ENCODE measurements at regions not wholly inside any gene's neighbourhood (a gene's known extent, or its start where the extent isn't known, plus 50 kb on each side); places are given as distances from the start of the nearest gene placed in this dataset.

- TF ChIP-seq PAX5 (IDR thresholded peaks at IDR 0.05; ENCODE audit: insufficient read depth, low read length, severe bottlenecking) (no peak), SPI1 (IDR thresholded peaks at IDR 0.05; ENCODE audit: low read depth, low read length) (no peak), POLR2AphosphoS5 (IDR thresholded peaks at IDR 0.05; ENCODE audit: low read depth, low read length) (no peak), TAF1 (IDR thresholded peaks at IDR 0.05; ENCODE audit: low read depth, low read length) (no peak), POLR2A (IDR thresholded peaks at IDR 0.05; ENCODE audit: low read depth, low read length) (no peak), POU2F2 (IDR thresholded peaks at IDR 0.05; ENCODE audit: low read depth, low read length) (no peak)
- FAIRE-seq: no peak
Measured at GRCh38 chr10:62538606-62539005, 164.4 kb downstream of the ZNF365 start.

DNA sequence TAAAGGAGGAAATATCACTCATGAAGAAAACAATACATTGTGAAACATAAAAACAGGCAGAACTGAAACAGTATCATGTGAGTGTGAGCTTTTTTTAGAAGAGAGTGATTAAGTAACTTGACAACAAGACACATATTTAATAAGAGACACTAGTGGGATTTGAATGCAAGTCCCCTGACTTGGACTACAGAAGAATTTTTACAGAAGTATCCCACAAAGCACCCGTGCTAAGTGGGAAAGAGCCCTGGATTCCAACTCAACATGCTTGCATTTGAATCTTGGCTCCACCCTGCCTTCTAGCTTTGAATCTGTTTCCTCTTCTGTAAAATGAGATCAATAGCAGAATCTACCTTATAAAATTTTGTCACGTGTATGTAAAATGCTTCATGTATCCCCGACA, 166.2 kb downstream of the ZNF365 start:
- no peak for FAIRE-seq

More at GRCh38 chr10:62538606-62539005, 164.4 kb downstream of the ZNF365 start:
- DNase-seq (ENCODE audit: insufficient read length, low spot score): no peak

GRCh38 chr10:62541811-62542210, 167.6 kb downstream of the ZNF365 start:
- no peak for TF ChIP-seq POU2F2 (IDR thresholded peaks at IDR 0.05; ENCODE audit: low read depth, low read length)
- no peak for DNase-seq (ENCODE audit: insufficient read length, low spot score)
- FAIRE-seq: no peak

More for the DNA sequence above, 166.2 kb downstream of the ZNF365 start:
- TF ChIP-seq POU2F2 (IDR thresholded peaks at IDR 0.05; ENCODE audit: low read depth, low read length) (no peak), SPI1 (IDR thresholded peaks at IDR 0.05; ENCODE audit: low read depth, low read length) (peak; percentile 39)
- DNase-seq (ENCODE audit: insufficient read length, low spot score): no peak

- TF ChIP-seq POLR2A (IDR thresholded peaks at IDR 0.05; ENCODE audit: low read depth, low read length): no peak
- TF ChIP-seq PAX5 (IDR thresholded peaks at IDR 0.05; ENCODE audit: insufficient read depth, low read length, severe bottlenecking): no peak
- TF ChIP-seq POU2F2 (IDR thresholded peaks at IDR 0.05; ENCODE audit: low read depth, low read length): no peak
- TF ChIP-seq TAF1 (IDR thresholded peaks at IDR 0.05; ENCODE audit: low read depth, low read length): no peak
- no peak for TF ChIP-seq SPI1 (IDR thresholded peaks at IDR 0.05; ENCODE audit: low read depth, low read length)
- no peak for TF ChIP-seq POLR2AphosphoS5 (IDR thresholded peaks at IDR 0.05; ENCODE audit: low read depth, low read length)
- DNase-seq (ENCODE audit: insufficient read length, low spot score) (no peak), FAIRE-seq (no peak)
Measured at GRCh38 chr10:62543571-62544355, 169.6 kb downstream of the ZNF365 start.

DNA sequence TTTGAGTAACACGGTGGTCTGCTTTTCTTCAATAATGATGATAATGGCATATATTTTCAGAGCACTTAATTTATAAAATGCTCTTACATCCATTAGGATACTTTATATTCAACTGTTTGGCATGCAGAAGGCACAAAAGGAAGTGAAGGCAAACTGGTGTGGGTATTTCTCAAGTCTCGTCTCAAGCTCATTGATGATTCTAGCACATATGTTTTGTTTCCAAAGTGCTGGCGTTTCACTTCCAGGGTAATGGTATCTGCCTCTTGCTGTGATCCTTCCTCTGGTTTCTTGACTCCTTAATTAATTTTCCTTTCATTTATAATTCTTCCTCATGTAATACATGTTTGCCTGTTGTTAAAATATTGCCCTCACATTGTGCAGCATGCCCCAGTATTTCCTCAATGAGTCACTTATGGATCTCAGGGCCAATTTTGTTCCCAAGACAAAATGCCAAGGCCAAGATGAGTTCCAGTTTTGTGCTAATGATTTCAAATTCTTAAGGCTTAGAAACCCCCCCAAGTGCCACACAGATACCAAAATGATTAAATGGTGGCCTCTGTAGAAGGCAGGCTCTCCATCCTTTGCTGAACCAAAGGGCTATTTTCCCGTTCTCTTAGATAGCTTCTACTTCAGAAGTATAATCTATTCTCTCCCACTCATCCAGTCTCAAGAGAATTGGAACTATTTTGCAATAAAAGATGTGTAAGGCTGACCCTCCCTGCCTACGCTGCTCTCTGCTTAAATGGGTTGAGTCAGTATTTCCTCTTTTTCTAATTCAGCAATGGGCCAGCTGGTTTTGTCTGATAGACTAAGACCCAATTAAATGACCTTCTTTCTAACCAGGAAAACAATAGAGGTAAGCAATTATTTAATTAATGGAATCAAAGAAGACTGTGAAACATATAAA, 171.2 kb downstream of the ZNF365 start:
- DNase-seq (ENCODE audit: insufficient read length, low spot score): no peak
- no peak for FAIRE-seq

DNA sequence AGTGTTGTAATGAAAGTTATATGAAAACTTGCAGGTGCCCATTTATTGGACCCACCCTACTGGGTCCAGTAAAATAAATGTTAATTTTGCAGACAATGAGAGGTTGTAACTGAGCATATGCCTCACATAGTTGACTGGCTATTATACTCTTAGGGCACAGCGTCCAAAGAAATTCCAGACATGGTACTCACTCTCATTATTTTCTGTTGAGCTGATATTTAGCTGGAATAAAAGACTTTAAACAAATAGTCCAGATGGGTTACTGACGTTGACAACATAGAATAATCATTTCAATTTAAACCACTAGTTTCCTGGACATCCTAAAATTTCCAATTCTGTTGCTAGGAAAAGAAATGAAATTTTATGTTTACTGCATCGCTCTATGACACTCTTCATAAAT, 174.5 kb downstream of the ZNF365 start:
- FAIRE-seq (no peak), DNase-seq (ENCODE audit: insufficient read length, low spot score) (no peak)
- TF ChIP-seq SPI1 (IDR thresholded peaks at IDR 0.05; ENCODE audit: low read depth, low read length): no peak
- no peak for TF ChIP-seq POU2F2 (IDR thresholded peaks at IDR 0.05; ENCODE audit: low read depth, low read length)
- TF ChIP-seq POLR2A (IDR thresholded peaks at IDR 0.05; ENCODE audit: low read depth, low read length): no peak
- no peak for TF ChIP-seq PAX5 (IDR thresholded peaks at IDR 0.05; ENCODE audit: insufficient read depth, low read length, severe bottlenecking)
- TF ChIP-seq POLR2AphosphoS5 (IDR thresholded peaks at IDR 0.05; ENCODE audit: low read depth, low read length): no peak
- TF ChIP-seq TAF1 (IDR thresholded peaks at IDR 0.05; ENCODE audit: low read depth, low read length): no peak

More for the DNA sequence above, 171.2 kb downstream of the ZNF365 start:
- no peak for TF ChIP-seq TAF1 (IDR thresholded peaks at IDR 0.05; ENCODE audit: low read depth, low read length)
- no peak for TF ChIP-seq POLR2A (IDR thresholded peaks at IDR 0.05; ENCODE audit: low read depth, low read length)
- TF ChIP-seq POU2F2 (IDR thresholded peaks at IDR 0.05; ENCODE audit: low read depth, low read length): no peak
- no peak for TF ChIP-seq PAX5 (IDR thresholded peaks at IDR 0.05; ENCODE audit: insufficient read depth, low read length, severe bottlenecking)

- TF ChIP-seq PAX5 (IDR thresholded peaks at IDR 0.05; ENCODE audit: insufficient read depth, low read length, severe bottlenecking): no peak
- no peak for TF ChIP-seq POLR2AphosphoS5 (IDR thresholded peaks at IDR 0.05; ENCODE audit: low read depth, low read length)
- FAIRE-seq (no peak), DNase-seq (ENCODE audit: insufficient read length, low spot score) (no peak)
Measured at GRCh38 chr10:62550173-62550572, 176.0 kb downstream of the ZNF365 start.

DNA sequence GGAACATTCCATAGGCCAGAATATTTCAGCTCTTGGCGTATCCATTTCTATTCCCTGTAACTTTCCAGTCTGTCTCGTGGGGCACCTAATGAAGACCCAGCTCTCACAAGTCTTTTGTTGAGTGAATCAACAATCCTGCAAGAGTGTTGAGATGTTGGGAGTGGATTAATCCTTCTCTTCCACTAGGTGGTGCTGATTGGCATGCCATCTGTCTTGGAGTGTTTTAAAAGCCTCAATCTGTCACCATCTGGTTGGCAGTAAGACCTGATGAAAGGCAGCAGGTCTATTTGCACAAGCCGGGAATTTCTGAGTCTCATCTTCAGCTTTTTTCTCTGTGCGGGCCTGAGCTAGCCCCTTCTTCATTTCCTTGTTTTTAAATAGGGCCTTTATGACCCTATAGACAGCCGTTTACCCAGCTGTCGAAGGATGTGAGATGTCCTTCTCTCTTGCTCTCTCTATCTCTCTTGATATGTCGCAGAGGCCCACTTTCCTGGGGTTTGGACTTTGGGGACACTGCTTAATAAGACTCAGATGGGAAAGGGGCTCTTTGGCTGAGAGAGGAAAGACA, 180.5 kb downstream of the ZNF365 start:
- no peak for TF ChIP-seq TAF1 (IDR thresholded peaks at IDR 0.05; ENCODE audit: low read depth, low read length)
- TF ChIP-seq POLR2A (IDR thresholded peaks at IDR 0.05; ENCODE audit: low read depth, low read length): no peak
- TF ChIP-seq PAX5 (IDR thresholded peaks at IDR 0.05; ENCODE audit: insufficient read depth, low read length, severe bottlenecking): no peak
- FAIRE-seq (peak; percentile 76), DNase-seq (ENCODE audit: insufficient read length, low spot score) (peak; percentile 23)

DNA sequence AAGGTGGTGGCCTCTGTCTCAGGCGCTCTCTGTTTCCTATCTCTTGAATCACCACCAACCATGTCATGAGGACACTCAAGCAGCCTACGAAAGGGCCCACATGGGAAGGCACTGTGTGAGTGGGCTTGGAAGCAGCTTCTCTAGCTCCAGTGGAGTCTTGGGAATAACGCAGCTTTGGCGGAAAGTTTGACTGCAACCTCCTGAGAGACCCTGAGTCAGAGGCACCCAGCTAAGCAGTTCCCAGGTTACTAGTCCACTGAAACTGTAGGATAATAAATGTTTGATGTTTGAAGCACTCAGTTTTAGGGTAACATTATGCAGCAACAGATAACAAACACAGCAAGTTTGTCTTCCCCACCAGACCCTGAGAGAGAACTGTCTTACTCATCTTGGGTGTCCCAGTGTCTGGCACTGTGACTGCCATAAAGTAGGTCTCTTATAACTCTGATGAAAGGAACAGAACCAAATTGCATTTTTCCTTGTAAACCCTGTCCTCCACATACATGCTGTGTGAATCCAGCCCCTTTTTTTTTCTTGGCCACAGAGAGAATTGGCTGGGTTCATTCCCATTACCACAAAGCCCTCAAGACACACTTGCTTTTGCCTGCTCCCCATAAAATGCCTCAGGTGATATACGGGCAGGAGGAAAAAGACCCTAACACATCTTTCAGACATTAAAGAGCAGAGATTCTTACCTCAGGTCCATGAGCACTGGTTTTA, 185.5 kb downstream of the ZNF365 start:
- no peak for FAIRE-seq
- TF ChIP-seq PAX5 (IDR thresholded peaks at IDR 0.05; ENCODE audit: insufficient read depth, low read length, severe bottlenecking) (no peak), TAF1 (IDR thresholded peaks at IDR 0.05; ENCODE audit: low read depth, low read length) (no peak), SPI1 (IDR thresholded peaks at IDR 0.05; ENCODE audit: low read depth, low read length) (no peak), POU2F2 (IDR thresholded peaks at IDR 0.05; ENCODE audit: low read depth, low read length) (no peak), POLR2AphosphoS5 (IDR thresholded peaks at IDR 0.05; ENCODE audit: low read depth, low read length) (no peak), POLR2A (IDR thresholded peaks at IDR 0.05; ENCODE audit: low read depth, low read length) (no peak)
- no peak for DNase-seq (ENCODE audit: insufficient read length, low spot score)

All from GM12891 (cell line).